DMS153 (cell line): ENCODE measurements at regions not wholly inside any gene's neighbourhood (a gene's known extent, or its start where the extent isn't known, plus 50 kb on each side); places are given as distances from the start of the nearest gene placed in this dataset.

Experiments
- DNase-seq: peaks from one replicate; lab custom pipeline; 2025; lab: John Stamatoyannopoulos, UW

DNA sequence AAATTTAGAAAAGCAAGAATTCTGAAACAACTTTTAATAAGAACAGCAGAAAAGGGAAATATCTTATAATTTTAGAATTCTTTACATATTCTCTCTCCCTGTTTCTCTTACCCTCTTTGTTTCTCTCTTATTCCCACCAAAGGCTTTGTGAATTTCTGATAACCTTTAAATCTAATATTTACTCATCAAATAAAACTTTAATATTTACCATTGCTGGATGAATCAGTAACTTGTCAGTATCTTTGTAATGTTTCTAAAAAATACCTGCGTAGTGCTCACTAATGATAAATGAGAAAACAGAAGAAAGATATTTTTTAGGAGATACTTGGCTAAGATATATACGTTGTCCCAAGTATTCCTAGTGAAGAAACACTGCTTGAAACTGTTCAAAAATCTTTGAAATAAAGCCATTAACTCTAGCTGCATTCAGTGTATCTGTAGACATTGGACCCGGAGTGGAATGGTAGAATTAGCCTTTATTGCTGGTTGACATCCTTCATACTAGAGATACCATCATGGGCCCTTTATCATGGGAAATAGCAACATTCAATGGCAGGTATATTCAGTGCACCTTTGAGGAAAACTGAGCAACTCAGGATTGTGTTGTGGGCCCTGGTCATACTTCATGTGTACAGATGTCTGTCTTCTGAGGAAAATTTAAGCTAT is 2160.4 kb downstream of the MAT2B start:
- no peak for DNase-seq

- no peak for DNase-seq
These were observed 2168.1 kb downstream of the MAT2B start for GRCh38 chr5:165673499-165673898.

GRCh38 chr5:165695796-165696195 is 2190.4 kb downstream of the MAT2B start:
- no peak for DNase-seq

GRCh38 chr5:165705960-165706359 is 2200.5 kb downstream of the MAT2B start:
- DNase-seq, result no peak

- DNase-seq, result no peak
These were observed 2206.6 kb downstream of the MAT2B start for GRCh38 chr5:165712011-165712410.

GRCh38 chr5:165714598-165714997 is 2209.2 kb downstream of the MAT2B start:
- no peak for DNase-seq

DNA sequence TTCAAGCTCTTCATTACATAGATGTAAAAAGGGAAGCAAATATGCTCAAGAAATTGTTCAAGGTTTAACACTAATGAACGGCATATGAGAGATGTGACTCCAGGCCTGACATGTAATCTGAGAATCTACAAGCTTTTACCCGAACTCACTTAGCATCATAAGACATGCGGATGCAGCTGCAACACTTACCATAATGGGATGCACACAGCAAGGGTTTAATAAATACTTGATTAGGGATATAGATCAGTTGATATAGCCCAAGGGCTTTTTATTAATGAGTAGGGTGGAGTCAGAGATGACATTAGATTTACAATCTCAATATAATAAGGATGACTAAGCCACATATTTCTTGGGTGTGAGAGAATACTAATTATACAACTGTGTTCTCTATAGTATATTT is 2215.5 kb downstream of the MAT2B start:
- no peak for DNase-seq

DNA sequence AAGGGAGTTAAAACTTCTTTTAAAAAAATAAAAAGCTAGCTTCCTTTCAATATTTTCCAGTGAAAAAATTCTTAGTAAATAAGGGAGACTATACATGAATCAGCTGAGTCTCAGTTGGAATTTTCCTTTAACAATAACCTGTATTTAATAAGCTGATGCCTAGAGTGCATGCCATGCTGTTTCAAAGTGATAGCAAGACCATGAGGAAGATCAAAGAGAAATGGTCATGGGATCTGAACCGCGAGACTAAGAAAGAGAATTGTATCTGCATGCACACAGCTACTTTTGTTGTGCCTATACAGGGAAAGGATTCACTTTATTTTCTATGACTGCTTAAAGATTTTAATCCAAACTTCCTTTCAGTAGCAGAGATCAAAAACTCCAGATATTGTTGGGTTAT is 2217.0 kb downstream of the MAT2B start:
- no peak for DNase-seq

- DNase-seq, result no peak
These were observed 2218.5 kb downstream of the MAT2B start for GRCh38 chr5:165723931-165724330.

GRCh38 chr5:165728425-165728824 is 2223.0 kb downstream of the MAT2B start:
- DNase-seq, result no peak

DNA sequence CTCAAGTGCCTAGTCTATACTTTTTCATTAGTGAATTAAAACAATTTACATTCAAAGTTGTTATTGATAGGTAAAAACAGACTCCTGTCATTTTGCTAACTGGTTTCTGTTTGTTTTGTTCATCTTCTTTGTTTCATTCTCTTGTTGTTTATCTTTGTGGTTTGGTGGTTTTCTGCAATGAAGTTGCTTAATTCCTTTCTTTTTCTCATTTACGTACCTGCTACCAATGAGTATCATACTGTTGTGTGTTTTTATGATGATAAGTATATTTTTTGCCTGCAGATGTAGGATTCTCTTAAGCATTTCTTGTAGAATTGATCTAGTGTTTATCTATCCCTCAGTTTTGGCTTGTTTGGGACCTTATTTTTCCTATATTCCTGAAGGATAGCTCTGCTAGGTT is 2230.0 kb downstream of the MAT2B start:
- DNase-seq, result no peak

- no peak for DNase-seq
These were observed 2233.8 kb downstream of the MAT2B start for GRCh38 chr5:165739079-165739741.

- DNase-seq, result no peak
These were observed 2252.4 kb downstream of the MAT2B start for GRCh38 chr5:165757791-165758190.

GRCh38 chr5:165775111-165775510 is 2269.7 kb downstream of the MAT2B start:
- DNase-seq, result no peak

- no peak for DNase-seq
These were observed 2274.1 kb downstream of the MAT2B start for GRCh38 chr5:165779505-165779904.

DNA sequence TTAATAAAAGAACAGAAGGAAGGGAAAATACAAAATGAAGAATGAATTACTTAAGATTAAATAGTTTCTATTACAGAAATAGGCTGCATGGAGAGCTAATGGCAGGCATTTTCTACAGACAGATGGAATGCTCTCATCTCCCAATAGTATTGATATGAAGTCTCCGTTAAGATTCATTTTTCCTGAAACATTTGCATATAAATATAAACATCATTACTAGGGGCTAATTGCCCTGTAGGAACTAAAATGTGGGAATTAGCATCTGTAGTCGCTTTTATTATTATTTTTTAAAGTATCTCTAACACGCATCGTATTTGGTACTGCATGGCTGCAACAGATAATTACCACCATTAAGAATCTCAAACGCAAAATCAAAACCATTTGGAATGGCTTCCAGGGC is 2275.5 kb downstream of the MAT2B start:
- DNase-seq, result no peak

DNA sequence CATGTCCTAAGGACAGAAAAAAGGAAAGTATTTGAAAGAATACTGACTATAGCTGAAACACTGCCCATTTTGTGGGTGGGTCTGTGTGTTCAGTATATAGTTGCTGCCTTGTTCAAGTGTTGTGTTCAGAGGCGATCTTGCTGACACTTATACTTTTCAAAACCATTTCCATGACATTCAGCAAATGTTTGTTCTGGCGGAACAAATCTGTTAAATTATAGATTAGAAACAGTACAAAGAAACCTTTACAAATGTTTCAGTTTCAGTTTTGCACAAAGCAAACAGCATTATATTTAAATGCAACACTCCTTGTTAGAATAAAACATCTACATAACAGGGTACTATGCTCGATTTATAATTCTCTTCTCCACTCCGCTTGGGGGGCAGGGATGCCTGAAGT is 2276.3 kb downstream of the MAT2B start:
- no peak for DNase-seq

DNA sequence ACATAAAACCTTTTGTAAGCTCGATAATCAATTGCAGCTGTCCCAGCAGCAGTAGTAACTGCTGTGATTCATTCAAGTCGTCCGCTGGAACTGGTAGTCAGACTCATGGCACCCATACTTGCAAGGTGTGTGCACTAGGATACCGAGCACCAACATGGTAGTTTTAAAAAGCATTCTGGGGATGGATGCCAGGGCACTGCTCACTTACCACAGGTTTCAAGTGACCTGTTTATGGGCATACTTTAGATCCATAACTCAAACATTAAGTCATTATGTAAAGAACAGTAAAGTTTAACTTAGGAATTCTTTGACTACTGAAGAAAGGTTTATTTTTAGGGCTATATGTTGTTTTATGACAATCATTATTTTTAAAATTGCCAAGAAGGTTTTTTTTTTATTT is 2277.6 kb downstream of the MAT2B start:
- no peak for DNase-seq

DNA sequence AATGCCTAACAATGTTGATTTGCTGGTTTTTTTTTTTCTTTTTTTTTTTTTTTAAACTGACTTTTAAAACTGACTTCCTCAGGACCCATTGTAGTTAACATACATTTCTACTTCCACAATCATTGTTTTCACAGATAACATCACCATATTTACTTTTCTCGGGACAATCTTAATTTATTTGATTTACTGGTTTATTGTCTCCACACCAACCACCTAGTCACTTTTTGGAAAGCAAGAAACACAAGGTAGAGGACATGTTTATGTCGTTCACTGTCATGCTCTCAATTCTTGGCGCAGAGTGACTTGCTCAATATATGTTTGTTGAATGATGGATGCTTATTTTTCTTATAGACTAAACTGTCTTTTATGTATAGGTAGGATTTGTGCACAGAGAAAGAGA is 2280.7 kb downstream of the MAT2B start:
- no peak for DNase-seq

DNA sequence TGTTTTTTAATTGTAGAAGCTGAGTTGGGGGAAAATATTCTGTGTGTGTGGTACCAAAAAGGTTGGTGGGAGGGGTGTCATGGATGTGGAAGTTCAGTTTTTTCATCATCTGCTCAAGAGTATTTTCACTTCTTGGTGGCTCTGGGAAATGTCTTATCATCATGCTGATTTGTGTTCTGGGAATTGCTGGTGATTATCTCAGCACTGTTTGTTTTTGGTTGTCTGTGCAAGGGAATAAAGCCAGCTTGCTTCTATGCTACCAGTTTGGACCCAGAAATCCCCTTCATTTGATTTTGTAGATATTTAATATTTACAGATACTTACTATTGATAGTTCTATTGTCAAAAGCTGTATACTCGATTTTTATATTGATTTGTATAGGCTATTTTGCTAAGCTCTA is 2289.7 kb downstream of the MAT2B start:
- DNase-seq, result no peak

DNA sequence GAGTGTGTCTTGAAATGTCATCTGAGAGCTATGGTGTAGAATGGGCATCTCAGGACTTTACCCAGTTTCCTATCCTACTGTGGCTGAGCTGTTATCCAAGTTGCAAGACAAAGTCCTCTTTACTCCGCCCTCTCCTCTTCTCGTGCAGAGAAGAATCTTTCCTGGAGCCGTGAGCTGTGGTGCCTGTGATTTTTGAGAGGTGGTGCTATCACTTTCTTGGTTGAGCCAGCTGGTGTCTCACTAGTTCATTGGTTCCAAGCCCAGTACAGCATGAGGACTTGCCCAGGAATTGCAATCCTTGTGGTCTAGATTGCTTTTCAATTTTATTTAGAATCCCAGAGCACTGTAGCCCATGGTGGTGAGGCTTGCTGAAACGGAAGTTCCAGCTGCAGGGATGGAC is 2300.3 kb downstream of the MAT2B start:
- no peak for DNase-seq

DNA sequence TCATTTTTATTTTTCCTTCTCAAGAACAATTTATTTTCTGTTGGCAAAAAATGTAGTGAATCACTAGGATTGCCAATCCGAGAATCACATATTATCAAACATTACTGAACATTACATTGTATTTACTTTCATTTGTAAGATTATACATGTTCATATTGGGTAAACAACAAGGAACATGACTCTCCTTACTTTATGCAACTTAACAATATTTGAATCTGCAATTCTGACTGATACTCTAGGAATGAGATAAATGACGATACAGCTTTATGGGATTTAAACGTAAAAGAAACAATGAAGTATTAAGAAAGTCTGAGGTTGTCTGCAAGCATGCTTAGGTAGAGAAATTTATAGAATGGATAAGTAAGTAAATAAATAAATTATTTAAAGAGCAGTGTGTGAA is 2302.9 kb downstream of the MAT2B start:
- DNase-seq, result no peak

- DNase-seq, result no peak
These were observed 2304.5 kb downstream of the MAT2B start for GRCh38 chr5:165809914-165810313.

DNA sequence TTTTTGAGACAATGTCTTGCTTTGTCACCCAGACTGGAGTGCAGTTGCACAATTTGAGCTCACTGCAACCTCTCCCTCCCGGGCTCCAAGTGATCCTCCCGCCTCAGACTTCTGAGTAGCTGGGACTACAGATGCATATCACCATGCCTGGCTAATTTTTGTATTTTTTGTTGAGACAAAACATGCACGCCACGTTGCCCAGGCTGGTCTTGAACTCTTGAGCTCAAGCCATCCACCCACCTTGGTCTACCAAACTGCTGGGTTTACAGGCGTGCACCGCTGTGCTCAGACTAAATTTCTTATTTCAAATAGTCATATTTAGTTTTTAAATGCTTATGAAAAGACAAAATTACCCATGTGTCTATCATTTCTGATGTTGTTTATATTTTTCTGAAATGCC is 2324.1 kb downstream of the MAT2B start:
- no peak for DNase-seq
